ENCODE measurements at regions not wholly inside any gene's neighbourhood (a gene's known extent, or its start where the extent isn't known, plus 50 kb on each side); places are given as distances from the start of the nearest gene placed in this dataset.

- no peak for TF ChIP-seq POLR2AphosphoS5 (IDR thresholded peaks at IDR 0.05; ENCODE audit: low read depth, low read length)
- no peak for TF ChIP-seq POLR2A (IDR thresholded peaks at IDR 0.05; ENCODE audit: low read depth, low read length)
- no peak for TF ChIP-seq TAF1 (IDR thresholded peaks at IDR 0.05; ENCODE audit: low read depth, low read length)
These were observed 941.0 kb upstream of the ADGRB3 start for GRCh38 chr6:67694127-67694526.

Data from GM12891 (cell line).